H1 (cell line): ENCODE measurements at regions not wholly inside any gene's neighbourhood (a gene's known extent, or its start where the extent isn't known, plus 50 kb on each side); places are given as distances from the start of the nearest gene placed in this dataset.

Source experiments
- FOSL1 ChIP-seq: IDR thresholded peaks from 2 replicates; pipeline ENCODE4 v1.6.1; 2011; ENCODE audit warnings: mild to moderate bottlenecking, low read depth, low read length, moderate library complexity; ENCODE audit not compliant: insufficient read depth

GRCh38 chr7:35518767-35519166 lies 176.2 kb downstream of the HERPUD2 start (continued):
- TF ChIP-seq FOSL1 = no peak
